ENCODE measurements at regions not wholly inside any gene's neighbourhood (a gene's known extent, or its start where the extent isn't known, plus 50 kb on each side); places are given as distances from the start of the nearest gene placed in this dataset.
A peak's percentile ranks its signal among the peaks of the same experiment; 100 is the strongest.

DNA sequence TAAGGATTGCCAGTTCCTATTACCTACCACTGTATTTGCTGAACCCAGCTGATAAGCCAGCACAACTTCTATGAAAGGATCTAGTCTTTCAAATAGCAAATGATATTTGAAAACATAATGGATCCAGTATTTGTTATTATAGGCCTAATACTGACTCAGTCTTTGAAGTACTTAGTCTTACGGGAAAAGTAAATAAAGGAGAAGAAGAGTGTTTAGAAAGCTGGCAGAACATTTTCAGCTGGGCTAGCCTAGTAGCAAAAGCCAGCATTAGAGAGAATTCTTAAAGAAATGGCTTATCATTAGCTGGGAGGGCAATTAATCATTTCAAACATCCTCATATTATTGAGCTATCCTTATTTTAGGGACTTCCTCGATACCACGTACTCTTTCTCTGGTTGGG, 101.4 kb upstream of the GOLIM4 start:
- FAIRE-seq, result no peak

DNA sequence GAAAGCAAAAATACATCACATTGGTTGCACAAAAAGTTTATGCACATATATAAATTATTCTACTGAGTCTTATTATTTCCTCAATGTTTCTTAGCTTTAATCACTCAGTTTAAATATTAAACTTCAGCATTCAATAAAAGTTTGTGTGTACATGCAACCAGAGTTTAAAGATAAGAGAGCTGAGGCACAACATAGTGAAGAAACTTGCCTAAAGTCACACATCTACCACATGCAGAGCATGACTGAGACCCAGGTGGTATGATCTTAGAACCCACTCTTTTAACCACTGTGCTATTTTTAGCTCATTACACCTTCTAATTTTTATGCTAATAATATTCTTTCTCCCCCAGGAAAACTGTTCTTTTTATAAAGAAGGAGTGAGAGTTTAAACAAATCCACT, 96.1 kb upstream of the GOLIM4 start:
- FAIRE-seq, result no peak

DNA sequence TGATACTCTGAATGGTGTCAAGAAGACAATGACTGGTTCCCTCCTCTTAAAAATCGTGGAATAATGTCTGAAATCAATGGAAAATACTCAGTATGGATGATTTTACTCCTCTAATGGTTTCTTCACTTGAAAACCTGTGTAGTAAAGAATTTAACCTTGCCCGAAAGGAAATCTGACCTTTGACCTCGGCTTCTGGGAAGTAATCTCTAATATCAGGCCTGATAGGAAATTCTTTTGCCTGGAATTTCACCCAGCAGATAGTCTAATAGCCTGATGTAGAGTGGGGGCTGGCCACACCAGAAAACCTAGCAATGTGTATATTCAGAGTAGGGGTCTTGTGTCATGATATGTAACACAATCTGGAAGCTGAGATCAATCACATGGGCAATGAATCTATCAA, 91.5 kb upstream of the GOLIM4 start:
- no peak for FAIRE-seq

DNA sequence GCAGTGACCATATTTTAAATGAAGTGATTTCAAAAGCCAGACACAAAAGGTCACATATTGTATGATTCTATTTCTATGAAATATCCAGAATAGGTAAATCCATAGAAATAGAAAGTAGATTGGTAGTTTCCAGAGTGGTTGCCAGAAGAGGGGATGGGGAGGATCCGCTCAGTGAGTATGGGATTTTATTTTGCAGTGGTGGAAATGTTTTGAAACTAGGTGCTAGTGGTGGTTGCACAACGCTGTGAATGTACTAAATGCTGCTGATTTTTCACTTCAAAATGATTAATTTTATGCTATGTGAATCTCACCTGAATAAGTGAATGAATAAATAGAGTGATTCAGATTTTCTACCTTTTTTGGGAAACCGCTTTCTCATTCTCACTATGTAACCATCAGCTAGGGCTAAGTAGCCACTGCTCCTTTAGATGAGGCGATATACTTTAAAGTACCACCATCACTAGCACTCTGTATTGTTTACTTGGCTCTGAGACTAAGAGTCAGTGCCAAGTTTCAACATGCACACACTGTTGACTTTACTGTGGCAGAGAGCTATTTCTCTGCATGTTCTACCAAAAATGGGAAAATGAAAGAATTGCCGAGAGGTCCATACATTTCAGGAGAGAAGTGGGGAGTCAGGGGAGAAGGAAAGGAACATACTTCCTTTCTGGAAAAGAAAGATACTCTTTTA, 90.7 kb upstream of the GOLIM4 start:
- FAIRE-seq, result no peak

DNA sequence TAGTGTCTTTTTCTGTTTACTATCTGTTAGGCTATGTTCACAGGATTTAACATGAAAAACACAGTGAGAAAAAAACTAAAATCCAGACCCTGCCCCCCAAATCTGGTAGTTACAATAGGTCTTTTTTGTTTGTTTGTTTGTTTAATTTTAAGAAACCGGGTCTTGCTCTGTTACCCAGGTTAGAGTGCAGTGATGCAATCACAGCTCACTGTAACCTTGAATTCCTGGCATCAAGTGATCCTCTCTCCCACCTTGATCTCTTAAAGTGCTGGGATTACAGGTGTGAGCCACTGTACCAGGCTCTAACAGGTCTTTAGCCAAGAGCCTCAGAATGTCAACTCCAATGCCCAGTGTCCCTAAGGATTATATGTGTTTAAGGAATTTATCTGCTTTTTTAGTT, 88.0 kb upstream of the GOLIM4 start:
- no peak for FAIRE-seq

DNA sequence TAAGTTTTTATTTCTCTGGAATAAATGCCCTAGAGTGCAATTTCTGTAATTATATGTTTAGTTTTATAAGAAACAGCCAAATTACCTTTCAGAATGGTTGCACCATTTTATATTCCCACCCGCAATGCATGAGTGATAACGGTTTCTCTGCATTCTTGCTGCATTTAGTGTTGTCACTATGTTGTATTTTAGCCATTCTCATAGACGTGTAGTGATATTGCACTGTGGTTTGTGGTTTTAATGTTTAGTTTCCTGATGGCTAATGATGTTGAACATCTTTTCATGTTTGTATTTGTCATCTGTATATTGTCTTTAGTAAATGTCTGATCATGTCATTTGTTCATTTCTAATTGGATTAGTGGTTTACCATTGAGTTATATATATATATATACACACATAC, 73.0 kb upstream of the GOLIM4 start:
- no peak for FAIRE-seq

DNA sequence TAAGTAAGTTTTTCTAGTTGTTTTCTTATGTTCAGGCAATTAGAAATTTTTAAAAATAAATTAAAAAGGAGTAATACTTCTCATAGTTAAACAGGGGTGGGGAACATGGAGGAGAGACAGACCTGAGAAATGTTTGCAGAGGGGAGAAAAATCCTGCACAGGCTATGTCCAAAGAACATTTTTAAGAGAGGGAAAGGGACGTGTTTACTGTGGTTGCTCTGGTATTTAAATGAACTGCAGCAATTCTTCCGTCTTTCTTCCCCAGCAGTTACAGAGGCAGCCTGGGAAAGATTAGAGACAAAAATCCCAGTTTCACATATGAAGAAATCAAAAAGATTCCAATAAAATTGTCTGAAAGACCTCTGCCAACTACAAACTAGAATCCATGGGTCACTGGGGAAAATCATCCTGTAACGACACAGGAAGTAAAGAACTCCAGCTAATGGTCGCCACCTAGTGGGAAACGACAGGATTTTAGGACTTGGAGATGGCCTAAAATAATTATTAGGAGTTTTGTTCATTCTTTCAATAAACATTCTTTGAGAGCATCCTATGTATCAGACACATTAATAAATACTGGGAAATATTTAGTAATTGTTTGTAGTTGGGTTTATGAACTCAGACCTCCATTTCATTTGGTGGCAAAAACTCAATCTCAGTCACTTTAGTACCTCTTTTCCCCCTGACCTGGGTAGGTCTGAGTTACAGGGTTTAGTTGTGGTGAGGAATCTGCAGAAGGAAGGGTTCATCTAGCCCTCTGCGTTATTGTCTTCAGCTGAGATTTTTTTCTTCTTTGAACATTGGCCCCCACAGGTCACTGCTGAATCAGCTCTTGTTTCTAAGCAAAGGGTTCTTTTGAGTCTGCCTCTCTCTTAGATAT, 69.9 kb upstream of the GOLIM4 start:
- peak; percentile 98 for FAIRE-seq

DNA sequence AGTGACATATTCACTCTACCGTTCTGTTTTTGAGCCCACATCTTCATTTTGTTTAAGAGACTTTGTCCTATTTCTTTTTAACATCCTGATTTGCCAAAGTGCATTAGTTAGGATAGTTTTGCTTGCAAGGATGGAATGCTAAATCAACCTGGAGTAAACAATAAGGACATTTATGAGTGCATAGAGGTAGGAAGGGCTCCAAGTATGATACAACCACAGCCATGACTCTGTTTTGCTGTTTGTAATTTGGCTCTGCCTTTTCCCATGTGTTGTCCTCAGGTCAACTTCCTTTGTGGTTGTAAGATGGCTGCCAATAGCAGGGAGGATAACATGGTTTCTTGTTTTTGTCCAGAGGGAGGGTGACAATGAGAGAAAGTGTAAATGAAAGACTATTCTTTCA, 66.4 kb upstream of the GOLIM4 start:
- no peak for FAIRE-seq

DNA sequence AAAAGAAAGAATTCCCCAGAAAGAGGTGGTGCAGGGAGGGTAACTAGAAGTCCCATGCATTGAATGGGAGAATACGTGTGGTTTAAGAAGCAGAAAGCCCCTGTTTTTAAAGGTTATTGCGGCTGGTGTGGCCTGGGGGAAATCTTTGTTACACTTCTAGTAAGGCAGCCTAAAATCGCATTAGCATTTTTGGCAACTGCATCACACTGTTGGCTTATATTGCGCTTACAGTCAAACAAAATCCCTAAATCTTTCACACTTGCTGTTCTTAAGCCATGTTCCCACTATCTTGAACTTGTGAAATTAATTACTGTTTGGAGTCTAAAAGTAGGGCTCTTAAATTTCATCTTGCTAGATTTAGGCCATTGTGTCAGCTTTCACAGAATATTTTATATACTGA, 66.0 kb upstream of the GOLIM4 start:
- FAIRE-seq, result no peak

DNA sequence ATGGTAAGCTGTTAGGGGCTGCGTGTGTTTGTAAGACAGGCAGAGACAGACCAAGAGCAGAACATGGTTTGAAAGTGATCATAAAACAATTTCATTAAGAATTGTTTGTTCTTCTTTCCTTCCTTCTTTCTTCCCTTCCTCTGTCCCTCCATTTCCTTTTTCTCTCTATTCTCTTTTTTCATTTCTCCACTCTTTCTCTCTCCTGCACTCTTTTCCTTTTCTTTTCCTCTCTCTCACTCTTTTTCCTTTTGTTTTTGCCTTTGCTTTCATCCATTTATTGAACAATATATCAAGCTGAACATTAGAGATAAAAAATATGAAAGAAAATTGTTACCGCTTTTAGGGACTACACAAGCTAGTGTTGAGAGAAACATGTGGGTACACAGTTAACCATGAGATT, 62.2 kb upstream of the GOLIM4 start:
- no peak for FAIRE-seq

DNA sequence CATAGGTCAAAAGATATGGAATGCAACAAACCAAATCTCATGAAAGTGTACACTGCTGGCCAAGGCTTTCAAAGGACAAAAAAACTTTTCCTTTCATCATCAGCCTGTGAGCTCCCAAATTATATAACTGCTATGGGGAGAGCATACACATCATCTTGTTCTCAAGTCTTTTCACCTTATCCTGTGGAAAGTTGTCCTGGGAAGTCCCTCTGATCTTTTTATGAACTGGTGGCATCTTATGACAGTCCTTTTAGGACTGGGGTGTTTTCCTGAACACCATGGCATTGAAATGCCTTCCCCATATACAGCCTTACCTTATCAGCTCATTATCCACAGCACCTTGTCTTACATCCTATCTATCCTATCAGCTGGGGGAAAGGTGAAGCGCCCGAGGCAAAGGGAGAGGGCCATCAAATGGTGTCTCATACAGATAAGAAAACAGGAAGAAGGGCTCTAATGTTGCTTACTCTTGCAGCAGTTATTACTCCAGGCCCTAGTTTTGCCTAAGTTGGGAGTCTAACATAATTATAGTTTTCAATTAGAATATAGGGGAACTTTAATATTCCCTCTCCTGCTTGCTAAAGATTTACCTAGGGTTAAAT, 61.5 kb upstream of the GOLIM4 start:
- FAIRE-seq, result no peak

DNA sequence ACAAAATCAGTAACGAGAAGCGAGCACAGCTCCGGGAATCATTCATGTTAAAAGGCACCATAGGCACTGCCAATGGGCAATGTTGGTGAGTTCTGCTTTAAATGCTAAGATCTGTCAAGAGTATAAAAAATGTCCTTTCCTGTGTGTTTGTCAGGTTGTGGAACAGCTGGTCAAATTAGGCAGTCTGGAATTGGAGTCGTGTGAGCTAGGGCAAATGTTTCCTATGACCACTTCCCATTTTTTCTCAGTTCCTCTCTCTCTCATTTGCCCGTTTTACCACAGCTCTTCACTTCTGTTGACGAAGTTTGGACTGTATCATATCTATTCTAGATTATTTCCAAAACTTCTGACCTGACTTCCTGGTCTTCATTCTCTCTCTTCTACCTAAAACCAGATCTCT, 60.8 kb upstream of the GOLIM4 start:
- no peak for FAIRE-seq

DNA sequence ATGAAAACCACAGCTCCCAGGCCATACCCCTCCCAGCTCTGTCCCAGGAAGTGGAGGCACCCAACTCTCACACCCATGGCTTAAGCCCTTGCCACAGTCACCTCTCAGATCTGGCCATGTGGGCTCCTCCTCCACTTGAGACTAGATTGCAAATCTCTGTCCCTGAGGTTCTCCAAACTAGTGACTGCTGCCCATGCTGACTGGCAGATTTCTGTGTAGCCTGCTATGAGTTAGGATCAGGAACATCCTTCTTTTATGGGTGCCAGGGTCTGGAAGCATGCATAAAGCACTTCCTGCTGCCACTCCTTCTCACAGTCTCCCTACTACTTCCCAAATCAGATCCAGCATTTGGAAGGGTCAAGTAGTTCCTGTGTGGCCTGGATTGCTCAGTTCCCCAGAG, 59.6 kb upstream of the GOLIM4 start:
- no peak for FAIRE-seq

DNA sequence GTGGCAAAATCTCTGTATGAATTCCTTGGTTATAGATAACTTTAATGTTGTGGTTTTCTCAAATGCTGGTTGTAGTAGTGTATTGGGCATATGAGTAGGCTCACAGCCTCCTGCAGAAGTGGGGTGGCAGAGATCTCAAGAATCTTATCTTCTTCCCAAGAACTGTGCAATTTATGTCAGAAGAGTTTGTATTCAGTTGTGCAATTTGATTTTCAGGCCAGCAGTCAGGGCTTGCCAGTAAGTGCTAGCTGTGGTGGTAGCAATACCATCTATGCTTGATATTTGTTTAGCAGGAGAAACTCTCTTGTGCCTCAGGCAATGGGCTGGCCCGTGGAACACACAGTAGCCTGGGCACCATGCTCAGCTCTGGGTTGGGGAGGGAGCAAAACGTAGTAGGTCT, 58.4 kb upstream of the GOLIM4 start:
- no peak for FAIRE-seq

DNA sequence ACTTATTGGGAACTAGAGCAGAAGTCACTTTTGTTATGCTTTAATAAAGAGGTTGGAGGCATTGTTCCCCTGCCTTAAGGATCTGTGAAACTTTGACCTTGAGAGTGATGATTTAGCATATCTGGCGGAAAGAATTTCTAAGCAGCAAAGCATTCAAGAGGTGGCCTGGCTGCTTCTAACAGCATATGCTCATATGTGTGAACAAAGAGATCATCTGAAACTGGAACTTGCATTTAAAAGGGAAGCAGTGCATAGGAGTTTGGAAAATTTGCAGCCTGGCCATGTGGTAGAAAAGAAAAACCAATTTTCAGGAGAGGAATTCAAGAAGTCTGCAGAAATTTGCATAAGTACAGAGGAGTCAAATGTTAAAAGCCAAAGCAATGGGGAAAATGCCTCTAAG, 56.4 kb upstream of the GOLIM4 start:
- FAIRE-seq, result no peak

Data from A204.1 (cell line).